ENCODE measurements at regions not wholly inside any gene's neighbourhood (a gene's known extent, or its start where the extent isn't known, plus 50 kb on each side); places are given as distances from the start of the nearest gene placed in this dataset.

- no TSS peak for BruUV-seq (replicated peaks)
- Histone ChIP-seq H3K4me3 (replicated peaks in 1 of 2; ENCODE audit: low read depth in 1 of 2, low read length in 2 of 2) (no peak overlapping the region), H3K4me1 (ENCODE audit: control insufficient read depth in 1 of 2, insufficient read depth in 2 of 2, low read length in 2 of 2) (0 out of 4 replicates have a peak, but pooled peaks cover 0 to 3% of the 10 kb centered on the region in 2 experiments), H2AFZ (ENCODE audit: low read depth, low read length, poor library complexity, severe bottlenecking) (no peak overlapping the region), H3K4me2 (ENCODE audit: low read length) (no peak overlapping the region), H3K9me3 (ENCODE audit: control insufficient read depth in 1 of 2, insufficient read depth in 1 of 2, low read depth in 1 of 2, low read length in 2 of 2) (no peaks in the 10 kb centered on the region), H4K20me1 (ENCODE audit: insufficient read depth) (no peaks in the 10 kb centered on the region), H3K79me2 (ENCODE audit: insufficient read depth, low read length) (no peaks in the 10 kb centered on the region), H3K9me2 (ENCODE audit: insufficient read depth) (no peaks in the 10 kb centered on the region), H3K27me3 (ENCODE audit: insufficient read depth, low read length) (peaks cover 12% of the 10 kb centered on the region), H3K27ac (ENCODE audit: low read depth, low read length) (no peak overlapping the region), H3K9ac (ENCODE audit: low read length) (no peak overlapping the region), H3K36me3 (ENCODE audit: control insufficient read depth in 1 of 2, insufficient read depth in 2 of 2, low read length in 2 of 2) (no peaks in the 10 kb centered on the region)
- TF ChIP-seq RAD21 (IDR thresholded peaks at IDR 0.05; ENCODE audit: low read depth) (no peak), EZH2 (IDR thresholded peaks at IDR 0.05) (no peak), MAX (IDR thresholded peaks at IDR 0.05) (no peak), CBX3 (IDR thresholded peaks at IDR 0.05; ENCODE audit: low read depth) (no peak), JUND (IDR thresholded peaks at IDR 0.05) (no peak), YY1 (IDR thresholded peaks at IDR 0.05; ENCODE audit: extremely low read depth, insufficient replicate concordance, low read depth, low read length) (no peak), SRF (IDR thresholded peaks at IDR 0.05; ENCODE audit: low read depth) (no peak), CEBPB (IDR thresholded peaks at IDR 0.05; ENCODE audit: low read depth) (no peak), REST (IDR thresholded peaks at IDR 0.05; ENCODE audit: low read depth) (no peak), ELF1 (IDR thresholded peaks at IDR 0.05; ENCODE audit: borderline replicate concordance, low read depth) (no peak), ZNF274 (IDR thresholded peaks at IDR 0.05; ENCODE audit: low read depth, low read length) (no peak), SP1 (IDR thresholded peaks at IDR 0.05; ENCODE audit: low read depth) (no peak), POLR2A (IDR thresholded peaks at IDR 0.05; ENCODE audit: borderline replicate concordance, extremely low read depth, insufficient read depth, insufficient read length) (no peak), TCF7L2 (IDR thresholded peaks at IDR 0.05; ENCODE audit: borderline replicate concordance, extremely low read depth, insufficient read depth, insufficient read length) (no peak), FOSL1 (IDR thresholded peaks at IDR 0.05; ENCODE audit: low read depth) (no peak)
- intact Hi-C loops (cut with micrococcal nuclease) = no loop called here
- ChIA-PET CTCF (no interaction called here), POLR2A (no interaction called here), RAD21 (ENCODE audit: low non-redundant PET in 1 of 2, low total read pairs in 2 of 2, uncharacterized antibody in 2 of 2, unreplicated experiment in 2 of 2) (no interaction called here)
- ATAC-seq (no peak), DNase-seq (ENCODE audit: low read depth, low spot score) (no peak)
Observed at GRCh38 chr9:89723469-89724100, 118.8 kb downstream of the GADD45G start.
